ENCODE measurements at regions not wholly inside any gene's neighbourhood (a gene's known extent, or its start where the extent isn't known, plus 50 kb on each side); places are given as distances from the start of the nearest gene placed in this dataset.

GRCh38 chr12:25757037-25757665, 201.3 kb upstream of the RASSF8 start:
- DNase-seq = no peak

GRCh38 chr12:25759752-25760151, 198.7 kb upstream of the RASSF8 start:
- no peak for DNase-seq

DNA sequence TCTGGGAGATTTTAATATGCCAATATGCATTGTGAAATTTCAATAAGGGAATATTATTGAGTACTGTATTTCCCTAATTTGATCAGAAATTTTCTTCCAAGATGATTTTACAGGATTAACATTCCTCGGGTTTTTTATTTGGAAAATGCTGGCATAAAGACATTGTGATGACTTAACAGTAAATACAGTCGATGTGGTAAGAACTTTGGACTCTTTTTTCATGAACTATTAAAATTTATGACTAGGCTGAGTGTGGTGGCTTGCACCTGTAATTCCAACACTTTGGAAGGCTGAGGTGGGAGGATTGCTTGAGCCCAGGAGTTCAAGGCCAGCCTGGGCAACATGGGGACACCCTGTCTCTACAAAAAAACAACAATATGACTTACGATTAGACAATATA, 197.1 kb upstream of the RASSF8 start:
- DNase-seq = no peak

- DNase-seq = no peak
These were observed 194.1 kb upstream of the RASSF8 start for GRCh38 chr12:25764409-25764808.

DNA sequence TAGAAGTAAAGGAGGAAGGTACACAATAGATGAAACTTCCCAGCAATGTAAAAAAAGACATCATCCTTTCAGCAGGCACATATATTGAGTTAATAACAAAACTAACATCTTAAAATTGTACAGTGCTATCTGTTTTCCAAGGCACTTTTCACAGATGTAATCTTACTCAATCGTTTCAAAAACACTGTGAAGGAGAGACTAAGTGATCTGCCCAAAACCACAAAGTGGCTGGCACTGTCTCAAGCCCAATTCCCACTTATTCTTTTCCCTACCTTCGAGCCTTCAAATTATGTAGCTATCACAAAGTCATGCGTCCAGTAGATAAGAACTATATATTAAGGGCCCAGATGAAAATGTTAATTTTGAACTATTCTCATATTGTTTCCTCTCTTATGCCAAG, 193.6 kb upstream of the RASSF8 start:
- no peak for DNase-seq

- no peak for DNase-seq
These were observed 190.9 kb upstream of the RASSF8 start for GRCh38 chr12:25767606-25768005.

- no peak for DNase-seq
These were observed 190.3 kb upstream of the RASSF8 start for GRCh38 chr12:25768151-25768550.

GRCh38 chr12:25769082-25769945, 189.2 kb upstream of the RASSF8 start:
- peak; percentile 25 to 57 (median 46) for DNase-seq

DNA sequence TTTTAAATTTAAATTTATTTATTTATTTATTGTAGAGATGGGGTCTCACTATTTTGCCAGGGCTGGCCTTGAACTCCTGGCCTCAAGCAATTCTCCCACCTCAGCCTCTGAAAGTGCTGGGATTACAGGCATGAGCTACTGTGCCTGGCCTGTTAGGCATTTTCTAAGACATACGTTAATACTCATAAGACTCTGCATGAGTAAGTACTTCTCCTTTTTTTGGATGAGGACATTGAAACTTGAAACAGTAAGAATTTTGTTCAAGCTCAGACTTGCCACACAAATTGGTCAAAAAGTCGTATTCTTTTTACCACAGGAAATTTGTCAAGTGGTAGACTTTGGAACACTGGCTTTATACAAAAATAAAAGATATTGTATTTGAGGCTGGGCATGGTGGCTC, 187.4 kb upstream of the RASSF8 start:
- peak; percentile 63 to 84 (median 82) for DNase-seq

- peak; percentile 32 to 35 (median 35) for DNase-seq
These were observed 187.0 kb upstream of the RASSF8 start for GRCh38 chr12:25771476-25771875.

- no peak for DNase-seq
These were observed 182.5 kb upstream of the RASSF8 start for GRCh38 chr12:25775968-25776367.

DNA sequence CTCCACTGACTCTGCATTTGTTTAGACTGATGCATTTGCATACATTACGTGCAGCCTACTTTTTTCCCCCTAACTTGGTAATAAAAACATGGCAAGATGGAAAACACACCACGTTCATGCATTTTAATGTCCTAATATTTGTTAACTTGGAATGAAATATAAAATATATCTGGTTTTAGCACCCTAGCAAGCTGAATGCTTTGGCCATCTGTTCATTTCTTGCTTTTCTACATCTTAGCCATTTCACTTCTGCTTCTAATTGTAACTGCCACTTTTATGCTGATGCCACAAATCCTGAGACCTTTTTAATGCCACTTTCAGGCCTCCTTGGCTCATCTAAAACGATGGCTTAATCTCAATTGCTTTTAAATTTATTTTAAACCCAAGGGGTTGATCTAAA, 177.7 kb upstream of the RASSF8 start:
- DNase-seq = no peak

DNA sequence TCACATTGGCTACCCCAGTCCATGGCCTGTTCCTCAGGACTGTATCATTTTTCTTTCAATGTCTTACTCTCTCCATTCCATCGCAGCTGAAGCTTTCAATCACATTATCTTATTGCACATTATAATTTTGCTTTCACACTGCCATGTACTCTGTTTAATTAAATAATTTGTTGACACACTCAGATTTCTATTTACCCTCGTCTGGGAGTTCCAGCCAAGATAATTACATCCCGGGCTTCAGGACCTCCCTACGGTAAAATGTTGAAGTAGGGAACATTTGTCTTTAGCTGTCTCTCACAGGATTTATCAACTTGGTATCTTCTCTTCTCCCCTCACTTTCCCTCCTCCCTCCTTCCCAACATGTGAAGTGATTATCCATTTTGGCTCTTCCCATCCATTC, 177.2 kb upstream of the RASSF8 start:
- DNase-seq = no peak

GRCh38 chr12:25783566-25783965, 174.9 kb upstream of the RASSF8 start:
- no peak for DNase-seq

- no peak for DNase-seq
These were observed 173.8 kb upstream of the RASSF8 start for GRCh38 chr12:25784669-25785068.

- DNase-seq = no peak
These were observed 173.3 kb upstream of the RASSF8 start for GRCh38 chr12:25785134-25785533.

GRCh38 chr12:25787701-25788100, 170.8 kb upstream of the RASSF8 start:
- DNase-seq = no peak

DNA sequence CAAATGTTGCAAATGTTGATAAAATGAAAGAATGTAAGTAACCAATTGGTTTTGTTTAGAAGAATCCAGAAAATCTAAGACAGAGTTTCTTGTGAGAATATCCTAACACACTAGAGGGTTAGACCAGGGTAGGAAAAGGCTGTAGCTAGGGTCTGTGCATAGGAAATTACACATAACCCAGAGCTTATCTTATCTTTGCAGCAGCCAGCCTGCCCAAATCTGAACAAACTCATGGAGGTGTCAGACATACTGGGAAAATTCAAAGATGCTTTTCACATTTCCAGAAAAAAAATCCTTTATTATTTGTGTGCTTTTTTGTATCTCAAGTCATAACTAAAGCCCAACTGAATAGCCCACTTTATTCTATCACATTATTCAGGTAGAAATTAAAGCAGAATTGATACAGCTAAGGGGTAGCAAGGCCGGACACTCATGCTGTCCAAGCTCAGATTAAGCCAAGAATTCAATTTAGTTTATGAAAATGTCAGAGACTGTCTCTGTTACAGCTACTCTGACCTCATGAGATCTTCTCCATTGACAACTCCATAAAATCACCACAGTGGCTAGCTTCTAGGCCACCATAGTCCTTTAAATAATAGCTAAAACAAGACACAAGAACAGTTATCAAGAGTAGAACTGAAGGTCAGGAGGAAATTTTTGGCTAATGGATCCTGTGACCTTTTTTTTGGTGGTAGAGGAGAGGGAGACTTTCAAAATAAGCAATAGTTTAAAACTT, 169.6 kb upstream of the RASSF8 start:
- DNase-seq = no peak

- no peak for DNase-seq
These were observed 168.9 kb upstream of the RASSF8 start for GRCh38 chr12:25789541-25789944.

DNA sequence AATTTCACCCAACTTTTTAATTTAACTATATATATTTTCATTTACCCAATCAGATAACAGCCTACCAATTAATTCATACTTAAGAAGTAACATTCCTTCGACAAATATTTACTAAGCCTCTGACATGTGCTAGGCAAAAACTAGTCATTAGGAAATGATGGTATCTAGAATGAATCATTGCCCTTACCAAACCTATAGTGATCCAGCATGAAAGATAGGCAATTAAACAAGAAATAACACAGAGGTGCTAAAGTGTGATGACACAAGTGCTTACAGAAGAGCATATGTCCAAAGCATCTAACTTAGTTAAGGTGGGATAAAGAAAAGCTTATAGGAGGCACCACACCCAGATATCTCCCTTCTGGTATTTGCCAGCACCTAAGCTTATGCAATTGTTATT, 166.5 kb upstream of the RASSF8 start:
- DNase-seq = no peak

- no peak for DNase-seq
These were observed 165.3 kb upstream of the RASSF8 start for GRCh38 chr12:25793196-25793595.

DNA sequence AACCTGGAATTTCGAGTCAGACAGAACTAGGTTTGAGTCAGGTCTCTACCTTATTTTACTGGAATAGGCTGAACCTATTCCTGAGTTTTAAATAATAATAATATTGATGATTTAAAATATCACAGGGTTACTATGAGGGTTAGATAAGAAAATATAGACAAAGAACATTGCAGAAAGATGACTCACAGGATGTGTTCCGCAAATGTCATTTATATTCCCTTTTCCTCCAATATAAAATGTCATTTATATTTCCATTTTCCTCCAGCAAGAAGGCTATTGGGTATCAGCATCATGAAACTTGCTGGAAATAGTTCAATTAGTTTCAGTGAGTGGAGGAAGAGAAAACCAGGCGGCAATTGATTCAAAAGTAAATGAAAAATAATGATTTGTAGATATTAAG, 163.9 kb upstream of the RASSF8 start:
- DNase-seq = no peak

DNA sequence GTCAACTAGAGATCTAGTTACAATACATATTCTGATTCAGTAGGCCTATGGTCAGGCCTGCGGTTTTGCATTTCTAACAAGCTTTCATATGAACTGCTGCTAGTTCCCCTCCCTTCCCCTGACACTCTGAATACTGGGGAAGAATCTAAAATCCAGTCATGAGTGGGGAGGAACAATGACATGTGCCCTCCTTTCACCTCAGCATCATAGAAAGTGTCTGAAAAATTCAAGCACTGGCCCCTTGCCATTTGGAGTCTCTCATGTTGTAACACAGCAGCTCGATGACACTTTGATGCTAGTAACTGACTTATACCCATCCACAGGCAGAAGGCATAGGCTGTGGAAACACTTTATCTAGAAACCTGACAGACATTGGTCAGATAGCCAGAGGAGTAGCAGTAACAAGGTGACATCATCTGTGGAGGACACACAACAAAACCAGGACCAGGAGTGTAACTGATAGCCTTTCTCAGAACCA, 161.9 kb upstream of the RASSF8 start:
- no peak for DNase-seq

DNA sequence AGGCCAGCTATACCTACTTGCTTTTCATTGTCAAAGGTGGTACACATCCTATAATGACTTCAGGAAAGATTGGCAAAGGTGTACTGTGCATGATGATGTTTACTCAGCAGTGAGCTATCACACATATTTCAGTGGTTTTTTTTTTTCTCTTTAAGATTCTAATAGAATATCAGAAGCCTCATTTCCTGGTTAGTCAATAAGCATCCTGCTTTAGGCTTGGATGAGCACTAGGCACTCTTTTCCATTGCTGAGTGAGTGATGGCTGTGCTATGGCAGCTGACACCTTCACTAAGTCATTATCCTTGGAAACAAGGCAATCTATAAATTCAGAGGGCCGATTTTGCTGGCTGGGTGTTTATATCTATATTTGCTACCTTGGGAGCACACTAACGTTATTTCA, 161.1 kb upstream of the RASSF8 start:
- DNase-seq = no peak

Measured in suppressor macrophage treated with lipopolysaccharide for 1 hour (primary cell).